ENCODE measurements at regions not wholly inside any gene's neighbourhood (a gene's known extent, or its start where the extent isn't known, plus 50 kb on each side); places are given as distances from the start of the nearest gene placed in this dataset.

- TF ChIP-seq EZH2 (IDR thresholded peaks at IDR 0.05; ENCODE audit: insufficient read depth, poor library complexity, severe bottlenecking) (no peak), EZH2phosphoT487 (IDR thresholded peaks at IDR 0.05; ENCODE audit: insufficient read depth, low read depth) (no peak)
Observed at GRCh38 chr17:79353548-79353947, 257.3 kb downstream of the RBFOX3 start.

Measured in GM23248 (cell line).